ENCODE measurements at regions not wholly inside any gene's neighbourhood (a gene's known extent, or its start where the extent isn't known, plus 50 kb on each side); places are given as distances from the start of the nearest gene placed in this dataset.

GRCh38 chr11:122398851-122399250, 256.7 kb upstream of the UBASH3B start:
- TF ChIP-seq, protein P1, sequence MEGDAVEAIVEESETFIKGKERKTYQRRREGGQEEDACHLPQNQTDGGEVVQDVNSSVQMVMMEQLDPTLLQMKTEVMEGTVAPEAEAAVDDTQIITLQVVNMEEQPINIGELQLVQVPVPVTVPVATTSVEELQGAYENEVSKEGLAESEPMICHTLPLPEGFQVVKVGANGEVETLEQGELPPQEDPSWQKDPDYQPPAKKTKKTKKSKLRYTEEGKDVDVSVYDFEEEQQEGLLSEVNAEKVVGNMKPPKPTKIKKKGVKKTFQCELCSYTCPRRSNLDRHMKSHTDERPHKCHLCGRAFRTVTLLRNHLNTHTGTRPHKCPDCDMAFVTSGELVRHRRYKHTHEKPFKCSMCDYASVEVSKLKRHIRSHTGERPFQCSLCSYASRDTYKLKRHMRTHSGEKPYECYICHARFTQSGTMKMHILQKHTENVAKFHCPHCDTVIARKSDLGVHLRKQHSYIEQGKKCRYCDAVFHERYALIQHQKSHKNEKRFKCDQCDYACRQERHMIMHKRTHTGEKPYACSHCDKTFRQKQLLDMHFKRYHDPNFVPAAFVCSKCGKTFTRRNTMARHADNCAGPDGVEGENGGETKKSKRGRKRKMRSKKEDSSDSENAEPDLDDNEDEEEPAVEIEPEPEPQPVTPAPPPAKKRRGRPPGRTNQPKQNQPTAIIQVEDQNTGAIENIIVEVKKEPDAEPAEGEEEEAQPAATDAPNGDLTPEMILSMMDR (optimal IDR thresholded peaks at IDR 0.05 in 1 of 3, IDR thresholded peaks at IDR 0.05 in 1 of 3, conservative IDR thresholded peaks at IDR 0.05 in 1 of 3; ENCODE audit: extremely low read depth in 1 of 3, insufficient read depth in 2 of 3, low read length in 3 of 3): no peak
- no peak for TF ChIP-seq EZH2 (IDR thresholded peaks at IDR 0.05; ENCODE audit: low read length)
